NCI-H345 treated with DMSO at 0.1 percent for 48 hours (cell line): ENCODE measurements at regions not wholly inside any gene's neighbourhood (a gene's known extent, or its start where the extent isn't known, plus 50 kb on each side); places are given as distances from the start of the nearest gene placed in this dataset.
"Not testable (repeated sequence)": the region's sequence is repeated elsewhere in the genome, so short reads cannot be mapped to it uniquely, and the experiment has no call there.

Experiments used
- DNase-seq: peaks from one replicate; lab custom pipeline; 2025; ENCODE audit not compliant: unreplicated experiment; lab: John Stamatoyannopoulos, UW

DNA sequence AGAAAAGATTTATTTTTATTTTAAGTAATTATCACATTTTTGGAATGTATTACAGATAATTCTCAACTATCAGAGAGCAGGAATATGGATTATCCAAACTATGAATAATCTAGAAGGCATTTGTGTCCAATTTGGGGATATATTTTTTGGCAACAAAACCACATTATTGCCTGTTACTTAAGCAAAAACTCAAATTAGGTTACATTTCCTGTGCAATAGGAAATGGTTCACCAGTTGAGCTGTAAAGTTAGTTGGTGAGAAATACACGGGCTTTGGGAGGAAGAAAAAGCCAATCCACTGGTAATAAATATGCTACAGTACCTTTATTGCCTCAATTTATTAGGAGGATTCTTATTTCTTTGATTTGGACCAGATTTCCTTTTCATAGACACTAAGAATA lies 1075.2 kb downstream of the PCDH9 start:
- DNase-seq = no peak

DNA sequence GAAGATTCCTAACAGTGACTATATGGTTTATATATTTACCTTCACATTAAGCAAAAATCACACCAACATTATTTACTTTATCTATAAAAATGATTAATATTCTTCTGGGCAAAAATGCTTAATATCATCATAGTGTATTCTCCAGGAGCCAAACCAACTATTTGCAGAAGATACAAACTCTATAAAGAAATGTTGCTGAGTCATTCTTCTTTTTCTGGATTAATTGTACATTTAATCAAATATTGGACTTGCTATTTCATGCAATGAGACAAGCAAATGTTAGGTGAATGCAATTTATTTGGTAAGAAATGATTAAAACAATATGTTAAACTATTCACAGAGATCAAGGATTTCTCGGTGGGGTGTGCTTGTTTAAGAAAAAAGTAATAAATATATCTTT lies 1075.8 kb downstream of the PCDH9 start:
- no peak for DNase-seq

DNA sequence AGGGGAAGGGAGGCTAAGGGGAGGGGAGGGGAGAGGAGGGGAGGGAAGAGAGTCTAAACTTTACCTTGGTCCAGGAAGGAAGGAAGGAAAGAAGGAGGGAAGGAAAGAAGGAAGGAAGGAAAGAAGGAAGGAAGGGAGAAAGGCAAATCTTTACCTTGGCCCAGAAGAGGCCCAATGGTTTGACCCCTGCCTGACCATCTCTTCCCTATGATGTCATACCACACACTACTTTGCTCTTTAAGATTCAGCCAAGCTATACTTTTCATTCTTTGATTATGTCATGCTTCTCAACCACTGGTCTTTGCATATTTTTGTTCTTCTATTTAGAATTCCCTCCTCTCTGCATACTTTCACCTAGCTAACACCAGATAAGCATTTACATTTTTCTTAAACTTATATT lies 1077.5 kb downstream of the PCDH9 start:
- DNase-seq = no peak

DNA sequence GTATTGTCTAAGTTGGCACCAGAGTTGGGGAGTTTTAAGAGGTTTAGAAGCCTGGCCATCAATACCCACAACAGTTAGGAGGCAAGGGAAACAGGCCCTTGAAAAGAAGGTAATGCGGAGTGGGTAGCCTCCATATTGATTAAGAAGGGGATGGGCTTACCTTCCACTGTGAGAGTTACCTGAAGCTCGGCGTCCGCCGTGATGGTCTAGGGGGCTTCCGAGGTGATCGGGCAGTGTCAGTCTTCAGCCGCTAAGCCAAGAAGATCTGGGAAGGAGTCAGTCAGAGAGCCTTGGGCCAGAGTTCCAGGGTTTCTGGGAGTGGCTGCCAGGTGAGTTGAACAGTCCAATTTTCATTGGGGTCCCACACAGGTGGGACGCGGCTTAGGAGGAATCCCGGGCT lies 1085.8 kb downstream of the PCDH9 start:
- DNase-seq = not testable (repeated sequence)

DNA sequence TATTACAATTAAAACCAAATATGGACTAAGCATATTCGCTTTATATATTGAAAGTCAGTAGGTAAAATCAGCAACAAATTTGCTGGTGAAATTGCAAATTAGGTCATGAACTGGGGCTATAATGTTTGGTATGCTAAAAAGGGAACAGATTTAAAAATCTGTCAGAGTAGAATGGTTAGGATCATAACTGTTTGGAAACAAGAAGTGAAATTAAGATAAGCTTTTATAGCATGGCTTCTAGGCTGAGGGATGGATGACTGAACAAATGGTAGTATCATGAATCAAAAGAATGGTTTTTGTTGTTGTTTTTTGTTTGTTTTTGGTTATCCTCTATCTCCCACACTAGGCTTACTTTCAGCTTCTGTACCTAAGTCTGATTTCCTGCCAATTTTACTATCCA lies 1090.4 kb downstream of the PCDH9 start:
- DNase-seq = no peak

GRCh38 chr13:66139250-66139649 lies 1090.9 kb downstream of the PCDH9 start:
- no peak for DNase-seq

GRCh38 chr13:66138172-66138811 lies 1091.8 kb downstream of the PCDH9 start:
- no peak for DNase-seq

GRCh38 chr13:66137384-66137783 lies 1092.8 kb downstream of the PCDH9 start:
- DNase-seq = no peak

GRCh38 chr13:66128692-66129269 lies 1101.4 kb downstream of the PCDH9 start:
- DNase-seq = no peak

- no peak for DNase-seq
These were observed 1101.9 kb downstream of the PCDH9 start for GRCh38 chr13:66128201-66128600.

- no peak for DNase-seq
These were observed 1112.6 kb downstream of the PCDH9 start for GRCh38 chr13:66117563-66117962.

GRCh38 chr13:66113882-66114526 lies 1116.1 kb downstream of the PCDH9 start:
- DNase-seq = no peak

- DNase-seq = no peak
These were observed 1118.5 kb downstream of the PCDH9 start for GRCh38 chr13:66111628-66112027.

DNA sequence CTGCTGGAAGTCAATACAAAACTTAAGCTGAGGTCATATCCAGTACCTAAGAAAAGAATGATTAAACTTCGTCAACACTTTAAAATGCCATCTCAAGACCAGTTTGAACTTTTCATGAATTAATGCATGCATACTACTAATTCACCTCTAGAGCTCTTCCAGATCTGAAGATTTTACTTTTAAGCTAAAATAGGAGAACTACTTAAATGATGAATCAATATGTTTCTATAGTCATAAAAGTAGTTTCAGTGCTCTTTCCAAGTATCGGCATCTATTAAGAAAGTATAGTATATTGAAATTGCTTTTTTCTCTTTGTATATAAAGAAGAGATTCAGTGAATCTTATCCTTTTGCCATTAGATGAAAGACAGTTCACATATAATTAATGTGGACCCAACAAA lies 1123.9 kb downstream of the PCDH9 start:
- DNase-seq = no peak

DNA sequence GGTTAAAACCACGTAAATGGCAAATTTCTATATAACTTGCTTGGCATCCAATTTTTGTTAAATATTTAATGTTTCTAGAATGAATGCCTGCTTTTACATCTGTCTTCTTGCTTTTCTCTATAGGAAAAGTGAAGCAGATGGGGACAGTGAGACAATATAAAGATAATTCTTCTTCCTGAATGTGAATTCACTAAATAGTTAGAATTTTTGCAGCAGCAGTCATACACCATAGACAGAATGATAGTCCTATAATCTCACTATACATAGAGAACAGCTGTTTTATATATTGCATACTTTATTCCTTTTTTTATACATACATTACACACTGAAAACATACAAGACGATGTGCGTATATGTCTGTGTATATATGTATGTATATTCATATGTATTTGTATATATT lies 1127.3 kb downstream of the PCDH9 start:
- DNase-seq = no peak

GRCh38 chr13:66099825-66100224 lies 1130.3 kb downstream of the PCDH9 start:
- no peak for DNase-seq

DNA sequence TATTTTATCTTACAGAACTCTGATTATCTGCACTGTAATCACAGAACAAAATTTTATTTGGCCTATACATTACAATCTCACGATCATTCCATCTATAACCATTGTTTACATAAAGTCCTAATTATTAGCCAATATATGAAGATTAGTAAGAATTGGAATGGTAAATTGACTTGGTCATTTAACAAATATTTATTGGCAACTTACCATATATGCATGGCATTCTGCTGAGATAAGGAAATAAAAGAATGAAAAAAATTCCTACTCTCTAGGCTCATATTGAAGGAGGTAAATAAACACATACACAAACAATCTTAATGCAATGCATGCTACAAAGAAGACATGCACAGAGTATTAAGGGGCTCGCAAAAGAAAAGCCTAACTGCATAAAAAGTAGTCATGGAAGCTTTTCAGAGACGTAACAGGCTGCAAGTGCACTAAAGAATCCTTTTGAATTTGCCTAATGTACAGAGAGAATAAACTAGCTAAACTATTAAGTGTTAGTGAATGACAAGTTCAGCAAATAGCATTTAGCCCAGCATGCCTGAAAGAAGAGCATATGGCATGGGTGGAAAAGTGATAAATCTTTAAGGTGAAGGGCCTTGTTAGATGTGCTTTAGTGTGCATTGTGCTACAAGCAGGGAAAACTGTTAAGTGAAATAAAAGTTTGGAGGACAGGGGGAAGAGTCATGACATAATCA lies 1131.1 kb downstream of the PCDH9 start:
- no peak for DNase-seq

DNA sequence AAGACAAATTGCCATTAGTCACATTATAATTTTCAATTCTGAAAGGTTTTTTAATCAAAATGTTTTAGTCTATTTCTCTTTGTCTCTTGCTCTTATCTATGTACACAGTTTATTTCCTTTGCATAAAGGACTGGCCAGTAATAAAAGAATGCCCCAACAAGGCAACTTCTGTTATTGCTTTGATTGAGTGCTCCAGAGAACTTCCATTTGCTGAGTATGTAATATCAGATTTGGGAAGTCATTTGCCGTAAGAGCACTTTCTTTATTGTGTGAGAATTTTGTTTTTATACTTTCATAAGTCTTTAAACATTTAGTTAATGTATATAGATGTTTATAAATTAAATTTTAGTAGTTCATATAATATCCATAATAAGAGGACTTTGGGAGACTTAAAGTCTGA lies 1140.4 kb downstream of the PCDH9 start:
- DNase-seq = no peak

- no peak for DNase-seq
These were observed 1142.8 kb downstream of the PCDH9 start for GRCh38 chr13:66087269-66087710.

DNA sequence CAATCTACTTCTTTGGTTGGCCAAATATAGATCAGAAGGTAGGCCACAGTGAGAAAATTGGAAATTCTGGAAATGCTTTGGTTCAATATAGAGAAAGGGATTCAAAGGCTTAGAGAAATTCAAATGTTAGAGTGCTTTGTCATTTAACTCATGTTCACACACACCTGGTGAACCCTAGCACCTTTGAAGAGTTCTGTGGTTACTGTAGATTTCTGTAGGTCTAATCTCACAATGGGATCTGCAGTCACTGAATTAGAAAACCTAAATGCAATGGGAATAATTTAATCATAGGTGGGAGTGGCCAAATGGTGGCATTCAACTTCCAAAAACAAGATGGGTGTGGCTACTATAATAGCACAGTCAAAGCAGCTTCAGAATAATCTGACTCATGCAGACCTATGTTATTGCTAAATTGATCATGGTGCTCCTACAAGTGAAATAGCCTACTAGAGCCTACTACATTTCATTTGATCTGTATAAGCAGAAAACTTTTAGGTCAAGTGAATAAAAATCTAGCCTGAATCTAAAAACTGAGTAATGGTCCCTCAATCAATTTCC lies 1152.9 kb downstream of the PCDH9 start:
- no peak for DNase-seq

DNA sequence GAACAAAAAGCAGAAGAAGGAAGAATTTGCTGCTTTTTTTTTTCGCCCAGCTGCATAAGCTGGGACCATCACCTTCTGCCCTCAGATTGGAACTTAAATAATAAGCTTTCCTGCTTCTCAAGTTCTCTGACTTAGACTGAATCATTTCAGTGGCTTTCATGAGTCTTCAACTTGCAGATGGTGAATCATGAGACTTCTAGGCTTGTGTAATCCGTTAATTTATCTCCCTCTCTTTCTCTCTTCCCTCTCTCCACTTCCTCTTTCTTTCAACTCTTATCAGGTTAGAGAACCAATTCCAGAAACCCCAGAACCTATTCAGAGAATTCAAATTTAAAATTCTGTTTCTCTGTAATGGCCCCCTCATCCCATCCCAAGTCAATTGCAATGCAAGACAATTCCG lies 1153.7 kb downstream of the PCDH9 start:
- DNase-seq = no peak
